Thyroid gland (tissue), 4 donors: ENCODE measurements at regions not wholly inside any gene's neighbourhood (a gene's known extent, or its start where the extent isn't known, plus 50 kb on each side); places are given as distances from the start of the nearest gene placed in this dataset.

Experiments
- POLR2A ChIP-seq, 2 donors: fragments of 450-650 bp; IDR thresholded peaks; one replicate each; pipeline ENCODE4 v1.6.1; 2017; ENCODE audit warnings: antibody characterized with exemption in 2 of 2, mild to moderate bottlenecking in 2 of 2, moderate library complexity in 1 of 2
- TF ChIP-seq, protein P1 (sequence below), 6 experiments: fragments of 200-600 bp in 3 of 6; fragments of 450-650 bp in 3 of 6; sonication (generic) in 3 of 6; IDR thresholded peaks; one replicate each; pipeline ENCODE4 v1.5.1; 2016 to 2019; ENCODE audit warnings: antibody characterized with exemption in 6 of 6, mild to moderate bottlenecking in 2 of 6, inconsistent platforms in 1 of 6, moderate library complexity in 1 of 6

DNA sequence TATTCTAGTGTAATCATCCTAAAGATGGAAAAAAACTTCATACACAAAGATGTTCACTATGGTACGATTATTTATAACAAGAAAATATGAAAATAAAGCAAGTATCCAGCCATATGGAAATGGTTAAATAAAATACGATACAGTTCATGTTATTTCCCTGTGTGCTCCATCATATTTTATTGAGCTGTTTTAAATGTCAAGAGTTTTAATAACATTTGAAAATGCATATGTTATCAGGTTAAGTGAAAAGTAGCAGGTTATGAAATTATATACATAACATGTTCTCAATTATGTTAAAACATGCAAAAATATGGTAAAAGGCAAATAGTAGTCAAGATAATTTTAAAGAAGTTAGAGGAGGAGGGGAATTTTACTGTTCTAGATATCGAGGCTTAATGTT is 192.0 kb downstream of the HNRNPD start:
- TF ChIP-seq, protein P1, sequence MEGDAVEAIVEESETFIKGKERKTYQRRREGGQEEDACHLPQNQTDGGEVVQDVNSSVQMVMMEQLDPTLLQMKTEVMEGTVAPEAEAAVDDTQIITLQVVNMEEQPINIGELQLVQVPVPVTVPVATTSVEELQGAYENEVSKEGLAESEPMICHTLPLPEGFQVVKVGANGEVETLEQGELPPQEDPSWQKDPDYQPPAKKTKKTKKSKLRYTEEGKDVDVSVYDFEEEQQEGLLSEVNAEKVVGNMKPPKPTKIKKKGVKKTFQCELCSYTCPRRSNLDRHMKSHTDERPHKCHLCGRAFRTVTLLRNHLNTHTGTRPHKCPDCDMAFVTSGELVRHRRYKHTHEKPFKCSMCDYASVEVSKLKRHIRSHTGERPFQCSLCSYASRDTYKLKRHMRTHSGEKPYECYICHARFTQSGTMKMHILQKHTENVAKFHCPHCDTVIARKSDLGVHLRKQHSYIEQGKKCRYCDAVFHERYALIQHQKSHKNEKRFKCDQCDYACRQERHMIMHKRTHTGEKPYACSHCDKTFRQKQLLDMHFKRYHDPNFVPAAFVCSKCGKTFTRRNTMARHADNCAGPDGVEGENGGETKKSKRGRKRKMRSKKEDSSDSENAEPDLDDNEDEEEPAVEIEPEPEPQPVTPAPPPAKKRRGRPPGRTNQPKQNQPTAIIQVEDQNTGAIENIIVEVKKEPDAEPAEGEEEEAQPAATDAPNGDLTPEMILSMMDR (IDR thresholded peaks at IDR 0.05) = no peak
- TF ChIP-seq POLR2A (IDR thresholded peaks at IDR 0.05) = no peak
